ENCODE measurements at regions not wholly inside any gene's neighbourhood (a gene's known extent, or its start where the extent isn't known, plus 50 kb on each side); places are given as distances from the start of the nearest gene placed in this dataset.
"Not testable (repeated sequence)": the region's sequence is repeated elsewhere in the genome, so short reads cannot be mapped to it uniquely, and the experiment has no call there.

DNA sequence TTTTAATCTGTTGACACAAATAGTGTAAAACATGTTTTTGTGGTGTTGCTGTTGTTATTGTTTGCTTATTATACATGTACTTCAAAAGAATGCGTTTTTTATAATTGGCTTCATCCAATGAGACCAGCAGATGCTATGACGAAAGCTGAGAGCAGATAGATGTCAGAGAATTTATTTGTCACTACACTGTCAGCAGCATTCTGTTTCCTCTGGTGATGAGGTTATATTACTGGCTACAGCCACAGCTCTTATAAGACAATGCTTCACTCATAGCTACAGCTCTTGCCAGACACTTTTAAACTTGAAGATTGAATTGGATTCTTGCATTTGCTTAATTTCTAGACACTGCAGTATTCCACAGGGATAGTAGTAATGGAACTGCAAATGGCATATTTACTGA lies 860.5 kb downstream of the TBC1D32 start:
- DNase-seq = no peak

DNA sequence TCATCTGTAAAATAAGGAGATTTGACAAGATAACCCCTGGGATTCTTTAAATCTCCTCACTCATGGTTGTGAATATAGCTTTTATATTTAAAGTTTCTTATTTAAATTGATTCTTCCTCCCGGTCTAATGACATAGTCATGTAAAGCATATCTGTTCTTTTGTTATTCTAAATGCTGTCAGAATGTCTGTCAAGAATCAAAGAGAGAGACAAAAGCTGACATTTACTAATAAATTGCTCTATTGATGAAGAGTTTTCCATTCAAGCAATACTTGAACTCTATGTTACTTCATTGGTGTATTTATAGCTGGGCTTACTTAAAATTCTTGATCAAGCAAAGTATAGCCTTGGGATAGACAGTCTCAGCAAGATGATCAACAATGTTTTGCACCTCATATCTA lies 865.8 kb downstream of the TBC1D32 start:
- DNase-seq = no peak

DNA sequence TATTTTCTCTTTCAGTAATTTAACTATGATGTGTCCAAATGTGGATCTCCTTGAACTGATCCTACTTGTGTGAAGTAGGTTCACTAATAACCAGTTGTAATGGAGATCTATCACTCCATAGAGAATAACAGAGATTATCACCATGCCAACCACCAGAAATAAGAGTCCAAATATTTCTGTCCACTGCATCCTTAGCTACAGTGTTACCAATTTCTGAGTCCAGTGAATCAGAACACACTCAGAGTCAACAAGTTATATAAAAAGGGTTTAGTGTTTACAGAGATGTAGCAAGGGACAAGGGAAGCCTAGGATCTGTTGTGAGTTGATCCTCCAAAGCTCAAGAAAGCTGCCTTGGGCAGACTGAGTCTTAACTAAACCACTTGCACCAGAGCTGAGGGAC lies 882.8 kb downstream of the TBC1D32 start:
- no peak for DNase-seq

DNA sequence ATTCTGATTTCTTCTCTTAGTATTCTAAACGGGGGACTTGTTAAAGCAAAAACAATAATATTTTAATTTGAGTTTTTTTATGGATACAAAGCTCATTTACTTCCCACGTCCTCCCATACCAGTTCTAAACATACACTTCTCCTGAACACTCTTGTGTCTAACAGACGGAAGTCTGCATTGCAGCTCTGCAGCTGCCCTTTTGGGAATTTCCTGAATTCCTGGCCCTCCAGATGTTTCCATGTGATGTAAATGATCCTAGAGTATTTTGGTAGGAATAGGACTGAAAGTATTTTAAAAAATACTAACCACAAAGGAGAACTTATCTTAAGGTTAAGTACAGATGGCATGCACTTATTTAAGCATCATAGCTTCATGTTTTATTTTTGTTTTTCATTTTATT lies 886.7 kb downstream of the TBC1D32 start:
- no peak for DNase-seq

DNA sequence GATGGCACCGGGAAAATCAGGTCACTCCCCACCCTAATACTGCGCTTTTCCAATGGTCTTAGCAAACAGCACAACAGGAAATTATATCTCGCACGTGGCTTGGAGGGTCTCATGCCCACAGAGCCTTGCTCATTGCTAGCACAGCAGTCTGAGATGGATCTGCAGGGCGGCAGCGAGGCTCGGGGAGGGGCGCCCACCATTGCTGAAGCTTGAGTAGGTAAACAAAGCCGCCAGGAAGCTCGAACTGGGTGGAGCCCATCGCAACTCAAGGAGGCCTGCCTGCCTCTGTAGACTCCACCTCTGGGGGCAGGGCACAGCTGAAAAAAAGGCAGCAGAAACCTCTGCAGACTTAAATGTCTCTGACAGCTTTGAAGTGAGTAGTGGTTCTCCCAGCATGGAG lies 901.4 kb downstream of the TBC1D32 start:
- DNase-seq = not testable (repeated sequence)

DNA sequence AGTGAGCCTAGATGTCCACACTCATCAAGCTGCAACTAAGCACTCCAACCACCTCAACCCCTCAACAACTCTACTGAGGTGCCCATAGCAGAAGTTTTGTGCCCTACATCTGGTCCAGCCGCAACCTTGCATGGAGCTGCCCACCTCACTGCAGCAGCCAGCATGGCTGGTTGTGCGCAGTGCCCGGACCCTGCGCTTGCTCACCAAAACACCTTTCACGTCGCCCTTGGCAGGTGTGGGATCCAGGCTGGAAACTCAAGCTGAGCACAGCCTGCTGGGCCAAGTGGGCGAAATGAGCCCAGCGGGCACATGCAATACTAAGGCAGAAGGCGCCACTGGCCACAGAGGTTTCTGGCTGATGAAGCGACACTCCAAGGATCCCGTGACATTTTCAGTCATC lies 902.4 kb downstream of the TBC1D32 start:
- no peak for DNase-seq

DNA sequence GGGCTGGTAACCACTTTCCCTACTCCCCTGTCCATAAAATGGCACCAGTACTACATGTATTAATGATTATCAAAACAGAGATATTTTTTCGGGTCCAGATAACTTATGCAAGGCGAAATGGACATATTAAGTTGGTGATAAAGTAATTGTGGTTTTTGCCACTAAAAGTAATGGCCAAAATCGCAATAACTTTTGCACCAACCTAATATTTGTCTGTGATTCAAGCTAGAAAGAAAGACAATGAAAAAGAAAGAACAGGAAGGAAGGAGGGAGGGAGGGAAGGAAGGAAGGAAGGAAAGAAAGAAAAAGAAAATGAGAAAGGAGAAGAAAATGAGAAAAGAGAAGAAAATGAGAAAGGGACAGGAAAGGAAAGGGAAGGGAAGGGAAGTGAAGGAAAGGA lies 922.9 kb downstream of the TBC1D32 start:
- DNase-seq = no peak

DNA sequence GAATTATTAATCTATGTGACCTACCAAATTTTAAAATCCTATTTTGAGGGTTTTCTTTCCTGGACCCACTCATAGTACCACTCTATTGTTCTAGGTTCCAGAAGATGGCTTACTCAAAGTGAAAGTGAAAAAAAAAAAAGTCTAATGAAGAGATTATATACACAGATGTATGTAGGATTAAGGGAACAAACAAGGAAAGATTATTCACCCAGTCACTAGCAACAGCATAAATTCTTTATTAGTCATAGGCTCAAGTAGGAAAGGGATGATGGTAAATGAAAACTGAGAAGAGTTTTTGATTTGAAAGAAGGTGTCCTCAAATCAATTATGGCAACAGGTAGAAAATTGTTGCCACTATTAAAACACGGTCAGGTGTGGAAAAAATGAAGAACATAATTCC lies 923.7 kb downstream of the TBC1D32 start:
- DNase-seq = no peak

DNA sequence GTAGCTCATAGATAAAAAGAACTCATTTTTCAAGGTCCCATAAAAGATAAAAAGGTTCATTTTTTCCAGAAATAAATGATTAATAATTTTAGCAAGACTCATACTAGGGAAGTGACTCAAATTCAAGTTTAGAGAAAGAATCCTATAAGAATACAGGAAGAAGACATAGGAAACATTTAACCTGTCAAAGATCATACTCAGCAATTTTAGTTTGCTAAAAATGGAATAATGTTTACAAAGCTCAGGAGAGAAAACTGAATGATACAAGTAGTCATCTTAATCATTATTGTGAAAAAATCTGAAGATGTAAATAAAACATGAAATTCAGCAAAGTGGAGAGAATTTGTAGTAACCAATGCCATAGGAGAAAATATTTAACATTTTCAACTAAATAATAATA lies 926.6 kb downstream of the TBC1D32 start:
- no peak for DNase-seq

DNA sequence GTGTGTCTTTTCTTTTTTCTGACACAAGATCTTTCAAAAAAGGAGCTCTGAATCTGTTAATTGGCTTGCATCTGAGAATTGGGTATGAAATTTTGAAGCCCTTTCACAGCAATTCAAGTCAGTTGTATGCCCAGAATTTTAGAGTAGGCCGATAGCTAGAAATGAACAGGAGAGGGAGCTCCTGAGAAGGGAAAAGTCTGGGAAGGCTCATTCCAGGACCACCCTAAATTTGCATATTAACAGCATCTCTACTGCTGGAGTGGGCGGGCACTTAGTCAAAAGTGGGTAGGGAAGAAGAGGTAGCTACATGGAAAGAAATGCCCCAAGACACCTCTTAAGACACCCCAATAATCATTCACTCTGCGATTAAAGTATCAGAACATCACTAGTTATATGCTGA lies 928.3 kb downstream of the TBC1D32 start:
- no peak for DNase-seq

DNA sequence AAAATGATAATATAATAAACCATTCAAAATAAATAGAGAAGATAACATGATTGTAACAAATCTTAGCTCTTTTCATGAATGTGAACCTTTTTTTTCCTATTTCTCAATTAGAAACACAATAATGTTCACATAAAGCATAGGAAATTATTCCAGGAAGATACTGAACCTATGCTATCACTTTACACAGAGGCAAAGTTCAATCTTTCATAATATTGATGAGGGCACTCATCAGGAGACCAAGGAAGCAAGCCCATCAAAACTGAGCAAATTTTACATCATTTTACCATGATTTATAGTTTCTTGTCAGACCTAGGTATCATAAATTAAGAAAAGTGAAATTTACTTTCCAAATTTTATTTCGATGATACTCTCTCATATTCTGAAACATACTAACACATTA lies 938.5 kb downstream of the TBC1D32 start:
- no peak for DNase-seq

DNA sequence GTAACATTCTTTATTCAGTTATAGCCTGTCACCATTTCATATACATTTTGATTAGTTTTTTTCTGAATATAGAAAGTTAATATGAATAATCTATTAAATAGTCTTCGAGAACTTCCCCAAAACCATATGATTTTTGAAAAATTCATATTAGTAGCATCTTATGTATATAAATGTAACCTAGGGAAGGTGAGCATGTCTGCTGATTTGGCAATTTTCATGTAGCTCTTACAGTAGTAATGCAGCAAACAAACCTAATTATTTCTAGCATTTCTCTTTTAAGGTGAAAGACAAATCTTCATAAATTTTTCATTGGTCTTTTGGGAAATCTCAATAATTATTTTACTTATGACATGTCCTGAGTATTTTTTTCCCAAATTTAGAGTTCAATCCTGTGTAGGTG lies 939.0 kb downstream of the TBC1D32 start:
- no peak for DNase-seq

DNA sequence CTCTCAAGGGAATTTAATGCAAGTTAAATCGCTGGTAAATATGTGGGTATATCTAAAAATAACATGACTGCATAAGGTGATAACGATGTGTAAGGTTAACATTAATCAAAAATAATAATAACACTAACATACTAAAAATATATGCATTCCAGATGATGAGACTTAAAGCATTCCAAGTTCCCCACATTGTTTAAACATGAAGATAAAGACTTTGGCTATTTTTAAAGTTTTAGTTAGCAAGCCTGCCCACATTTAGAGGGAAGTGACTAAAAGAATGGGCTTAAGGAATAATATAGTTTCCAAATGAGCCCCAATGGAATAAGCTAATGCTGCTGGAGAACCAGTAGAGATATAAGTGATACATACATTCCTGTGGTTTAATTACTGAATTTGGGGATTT lies 941.3 kb downstream of the TBC1D32 start:
- DNase-seq = no peak

DNA sequence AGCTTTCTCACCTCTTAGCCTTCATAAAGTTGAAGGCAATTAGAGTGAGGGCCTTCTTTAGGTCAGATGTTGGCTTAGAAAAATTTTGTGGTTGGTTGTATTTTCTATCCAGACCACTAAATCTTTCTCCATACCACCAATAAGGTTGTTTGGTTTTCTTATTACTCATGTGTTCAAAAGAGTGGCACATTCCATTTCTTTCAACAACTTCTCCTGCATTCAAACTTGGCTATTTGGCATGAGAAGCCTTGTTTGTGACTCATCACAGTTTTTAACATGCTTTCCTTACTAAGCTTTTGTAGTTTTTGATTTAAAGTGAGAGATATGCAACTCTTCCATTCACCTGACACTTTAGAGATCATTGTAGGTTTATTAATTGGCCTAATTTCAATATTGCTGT lies 949.6 kb downstream of the TBC1D32 start:
- no peak for DNase-seq

DNA sequence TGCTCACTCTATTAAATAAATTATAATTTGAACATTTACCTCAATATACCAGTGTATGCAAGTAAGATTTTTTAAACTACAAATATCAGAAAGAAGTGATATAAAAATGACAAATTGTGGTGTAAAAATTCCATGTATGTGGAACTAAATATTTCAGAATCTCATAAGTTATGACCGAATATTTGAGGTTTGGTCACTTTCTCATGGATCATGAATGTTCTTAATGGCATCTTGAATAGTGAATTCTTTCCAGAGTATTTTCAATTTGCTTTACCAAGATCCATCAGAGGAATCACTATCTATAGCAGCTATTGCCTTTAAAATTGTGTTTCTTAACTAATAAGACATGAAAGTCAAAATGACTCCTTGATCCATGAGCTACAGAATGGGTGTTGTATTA lies 950.6 kb downstream of the TBC1D32 start:
- DNase-seq = no peak

DNA sequence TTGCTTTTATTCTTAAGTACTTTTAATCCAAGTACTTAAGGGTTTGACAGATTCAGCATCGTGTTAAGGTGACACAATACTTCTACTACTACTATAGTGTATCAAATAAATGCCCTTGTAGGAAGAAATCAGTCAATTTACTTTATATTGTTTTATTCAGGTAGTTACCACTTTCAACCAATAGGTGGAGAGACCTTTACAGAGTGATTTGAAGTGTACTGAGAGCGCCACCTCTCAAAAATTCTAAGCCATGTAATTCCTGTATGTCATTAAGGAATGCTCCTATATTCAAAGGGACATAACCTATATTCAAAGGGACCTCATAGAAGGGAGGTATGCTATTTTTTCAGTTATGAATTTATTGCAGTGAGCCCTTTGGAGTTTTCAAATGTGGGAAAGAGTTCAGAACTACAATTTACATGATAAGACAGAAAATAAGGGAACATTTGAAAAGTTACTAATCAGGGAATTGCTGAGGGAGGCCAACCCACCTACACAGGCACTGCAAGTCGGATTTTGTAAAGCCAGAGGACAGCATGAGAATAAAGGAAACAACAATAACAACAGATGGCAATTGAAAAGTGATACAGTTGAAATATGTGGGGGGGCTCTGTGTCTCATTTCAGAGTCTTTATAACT lies 955.6 kb downstream of the TBC1D32 start:
- peak; percentile 3 for DNase-seq

DNA sequence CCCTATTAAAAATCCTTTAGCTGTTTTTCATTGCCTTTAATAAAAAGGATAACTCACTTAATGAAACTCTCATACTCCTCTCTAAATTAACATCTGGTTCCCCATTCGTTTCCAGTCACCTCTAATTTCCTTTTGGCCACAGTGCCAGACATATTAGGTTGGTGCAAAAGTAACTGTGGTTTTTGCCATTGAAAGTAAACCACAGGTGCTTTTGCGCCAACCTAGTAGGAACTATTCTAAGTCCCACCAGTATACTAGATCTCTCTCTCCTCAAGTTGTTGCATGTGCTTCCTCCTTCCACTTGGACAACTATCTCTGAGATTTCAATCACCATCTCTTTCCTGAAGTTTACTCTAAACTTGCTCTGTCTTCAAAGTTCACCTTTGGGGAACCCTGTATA lies 961.1 kb downstream of the TBC1D32 start:
- DNase-seq = no peak

DNA sequence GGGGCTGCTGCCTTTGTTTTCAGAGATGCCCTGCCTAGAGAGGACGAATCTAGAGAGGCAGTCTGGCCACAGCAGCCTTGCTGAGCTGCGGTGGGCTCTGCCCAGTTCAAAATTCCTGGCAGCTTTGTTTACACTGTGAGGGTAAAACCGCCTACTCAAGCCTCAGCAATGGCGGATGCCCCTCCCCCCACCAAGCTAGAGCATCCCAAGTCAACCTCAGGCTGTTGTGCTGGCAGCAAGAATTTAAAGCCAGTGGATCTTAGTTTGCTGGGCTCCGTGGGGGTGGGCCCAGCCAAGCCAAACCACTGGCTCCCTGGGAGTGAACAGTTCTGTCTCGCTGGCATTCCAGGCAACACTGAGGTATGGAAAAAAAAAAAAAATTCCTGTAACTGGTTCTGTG lies 970.9 kb downstream of the TBC1D32 start:
- DNase-seq = no peak

DNA sequence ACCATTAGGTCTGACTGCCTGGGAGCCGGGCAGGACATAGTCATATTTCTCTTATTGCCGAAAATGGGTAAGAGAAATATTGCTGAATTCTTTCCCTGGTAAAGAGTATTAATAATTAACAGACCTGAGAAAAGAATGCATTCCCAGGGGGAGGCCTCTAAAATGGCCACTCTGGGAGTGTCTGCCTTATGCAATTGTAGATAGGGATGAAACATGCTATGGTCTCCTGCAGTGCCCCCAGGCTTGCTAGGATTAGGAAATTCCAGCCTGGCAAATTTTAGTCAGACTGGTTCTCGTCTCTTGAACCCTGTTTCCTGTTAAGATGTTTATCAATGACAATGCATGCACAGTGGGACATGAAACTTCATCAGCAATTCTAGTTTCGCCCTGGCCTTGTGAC lies 975.7 kb downstream of the TBC1D32 start:
- not testable (repeated sequence) for DNase-seq

DNA sequence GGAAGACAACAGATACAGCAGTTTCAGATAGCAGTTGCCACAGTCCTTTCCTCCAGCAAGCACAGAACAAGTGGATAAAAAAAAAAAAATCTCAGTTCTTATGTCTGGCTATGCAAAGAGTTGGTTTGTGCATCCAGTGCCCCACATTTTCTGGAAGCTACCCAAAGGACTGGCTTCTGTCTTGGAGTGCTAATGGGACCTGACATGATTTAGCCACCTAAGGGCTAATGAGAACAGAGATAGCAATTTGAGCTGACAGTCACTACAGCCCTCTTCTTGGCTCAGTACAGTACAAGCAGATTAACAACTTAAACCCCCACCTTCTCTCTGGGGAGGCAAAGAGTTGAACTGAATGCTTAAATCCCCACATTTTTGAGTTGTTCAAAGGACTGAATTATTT lies 976.8 kb downstream of the TBC1D32 start:
- no peak for DNase-seq

DNA sequence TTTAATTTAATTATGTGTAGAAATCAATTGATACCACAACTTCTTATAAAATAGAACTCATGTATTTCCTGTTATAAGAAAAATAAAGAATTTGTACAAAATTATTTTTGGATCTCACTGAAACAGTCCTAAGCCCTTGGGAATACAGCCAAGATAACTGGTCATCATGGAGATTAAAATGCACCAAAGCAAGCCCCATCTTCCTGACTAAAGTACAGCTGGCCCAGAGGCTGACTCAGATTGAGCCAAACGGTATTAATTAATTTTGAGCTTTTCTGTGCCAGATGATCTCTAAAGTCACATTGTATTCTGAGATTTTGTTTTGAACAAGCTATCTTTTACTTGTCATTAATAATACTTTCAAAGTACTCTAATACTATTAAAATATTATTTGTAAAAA lies 978.5 kb downstream of the TBC1D32 start:
- DNase-seq = no peak

DNA sequence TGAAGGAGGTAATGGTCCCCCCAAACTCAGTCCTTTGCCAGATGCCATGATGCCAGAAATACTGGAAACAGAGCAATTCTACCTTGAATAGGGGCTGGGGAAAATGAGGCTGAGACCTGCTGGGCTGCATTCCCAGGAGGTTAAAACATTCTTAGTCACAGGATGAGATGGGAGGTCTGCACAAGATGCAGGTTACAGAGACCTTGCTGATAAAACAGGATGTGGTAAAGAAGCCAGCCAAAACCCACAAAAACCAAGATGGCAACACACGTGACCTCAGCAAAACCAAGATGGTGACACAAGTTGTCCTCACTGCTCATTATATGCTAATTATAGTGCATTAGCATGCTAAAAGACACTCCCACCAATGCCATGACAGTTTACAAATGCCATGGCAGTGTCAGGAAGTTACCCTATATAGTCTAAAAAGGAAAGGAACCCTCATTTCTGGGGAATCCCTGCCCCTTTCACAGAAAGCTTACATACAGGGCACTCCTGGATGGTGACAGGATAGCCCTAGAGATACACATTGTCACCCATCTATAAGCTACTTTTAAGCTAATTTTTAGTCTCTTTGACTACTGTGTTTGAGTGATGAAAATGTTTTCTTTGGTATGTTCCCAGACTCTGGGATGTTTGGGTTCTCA lies 979.7 kb downstream of the TBC1D32 start:
- DNase-seq = no peak

DNA sequence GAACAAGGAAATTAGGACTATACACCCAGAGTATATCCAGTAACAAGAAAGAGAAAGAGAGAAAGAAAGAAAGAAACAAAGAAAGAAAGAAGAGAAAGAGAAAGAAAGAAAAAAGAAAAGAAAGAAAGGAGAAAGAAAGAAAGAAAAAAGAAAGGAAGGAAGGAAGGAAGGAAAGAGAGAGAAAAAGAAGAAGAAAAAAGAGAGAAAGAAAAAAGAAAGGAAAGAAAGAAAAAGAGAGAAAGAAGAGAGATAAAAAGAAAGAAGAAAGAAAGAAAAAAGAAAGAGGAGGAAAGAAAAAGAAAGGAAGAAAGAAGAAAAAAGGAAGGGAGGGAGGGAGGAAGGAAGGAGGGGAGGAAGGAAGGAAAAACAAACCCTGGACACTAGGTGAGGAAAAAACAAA lies 981.8 kb downstream of the TBC1D32 start:
- no peak for DNase-seq

DNA sequence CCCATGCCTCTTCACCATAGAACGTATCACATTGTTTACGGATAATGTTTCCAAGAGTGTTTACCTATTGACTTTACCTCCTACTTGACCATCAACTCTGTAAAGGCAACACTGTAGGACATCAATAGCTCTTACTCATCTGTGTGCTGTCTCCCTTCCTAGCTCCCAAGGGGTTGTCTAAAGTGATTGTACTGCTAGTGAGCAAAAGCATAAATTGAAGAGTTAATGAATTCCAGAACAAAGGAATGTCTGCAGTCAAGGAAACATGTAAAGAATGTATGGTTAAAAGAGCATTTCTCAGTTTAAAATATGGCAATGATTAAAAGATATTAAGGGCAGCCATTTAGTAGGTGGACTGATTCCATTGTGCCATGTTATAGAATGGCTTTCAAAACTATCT lies 985.4 kb downstream of the TBC1D32 start:
- DNase-seq = no peak

DNA sequence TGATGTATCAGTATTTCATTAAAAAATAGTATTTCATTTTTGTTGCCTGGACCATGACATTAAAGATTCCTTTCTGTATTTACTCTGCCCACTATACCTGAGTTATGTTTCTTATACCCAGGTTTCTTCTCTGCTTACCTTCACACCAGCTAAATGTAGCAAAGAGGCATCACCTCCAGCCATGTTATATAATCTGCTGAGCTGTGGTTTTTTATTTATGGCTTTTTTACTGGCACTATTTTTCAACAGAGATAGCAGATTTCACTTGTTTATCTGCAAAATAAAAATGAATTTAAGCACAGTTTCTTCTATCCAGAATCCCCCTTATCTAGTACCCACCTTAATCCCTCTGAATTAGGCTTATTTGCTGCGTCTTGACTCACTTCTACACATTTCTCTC lies 979.0 kb upstream of the MAN1A1 start:
- DNase-seq = no peak
